Muscle of back (tissue), 3 donors: ENCODE measurements at regions not wholly inside any gene's neighbourhood (a gene's known extent, or its start where the extent isn't known, plus 50 kb on each side); places are given as distances from the start of the nearest gene placed in this dataset.
"Not testable (repeated sequence)": the region's sequence is repeated elsewhere in the genome, so short reads cannot be mapped to it uniquely, and the experiment has no call there.

Experiments
- DNase-seq, 3 donors: peaks; one replicate each; pipeline versions ENCODE4 v3.0.0 to v3.0.0-alpha.2; 2013

GRCh38 chr1:213679153-213679552 lies 308.6 kb upstream of the PROX1 start:
- no peak for DNase-seq

GRCh38 chr1:213680677-213681325 lies 307.0 kb upstream of the PROX1 start:
- DNase-seq: no peak

GRCh38 chr1:213681788-213682340 lies 305.9 kb upstream of the PROX1 start:
- no peak for DNase-seq

GRCh38 chr1:213683529-213683928 lies 304.2 kb upstream of the PROX1 start:
- DNase-seq: no peak

GRCh38 chr1:213684454-213684853 lies 303.3 kb upstream of the PROX1 start:
- no peak for DNase-seq

- peak in 2 of 3 donors; percentile 7 to 25 for DNase-seq
Observed at GRCh38 chr1:213685992-213686582, 301.7 kb upstream of the PROX1 start.

- no peak for DNase-seq
Observed at GRCh38 chr1:213686983-213687382, 300.8 kb upstream of the PROX1 start.

GRCh38 chr1:213687832-213688231 lies 299.9 kb upstream of the PROX1 start:
- DNase-seq: no peak

DNA sequence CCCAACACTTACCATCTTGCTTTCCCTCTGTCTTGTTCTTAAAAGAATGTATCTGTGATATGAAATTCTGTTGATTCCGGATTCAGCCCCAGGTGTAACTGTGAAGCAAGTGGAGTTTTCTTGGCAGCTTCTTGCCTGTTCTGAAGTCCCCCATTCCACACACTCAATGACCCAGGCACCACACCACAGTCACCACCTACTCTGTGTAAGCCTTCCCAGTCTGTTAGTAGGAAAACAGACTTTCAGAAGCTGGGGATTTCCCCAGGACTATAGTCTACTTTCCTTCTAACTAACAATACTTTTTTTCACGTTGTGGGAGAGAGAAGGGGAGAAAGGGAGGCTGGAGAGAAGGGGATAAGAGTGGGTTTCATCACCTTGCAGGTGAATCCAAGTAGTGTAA lies 299.1 kb upstream of the PROX1 start:
- DNase-seq: no peak

GRCh38 chr1:213689260-213689659 lies 298.5 kb upstream of the PROX1 start:
- DNase-seq: no peak

GRCh38 chr1:213690341-213690917 lies 297.3 kb upstream of the PROX1 start:
- no peak for DNase-seq

DNA sequence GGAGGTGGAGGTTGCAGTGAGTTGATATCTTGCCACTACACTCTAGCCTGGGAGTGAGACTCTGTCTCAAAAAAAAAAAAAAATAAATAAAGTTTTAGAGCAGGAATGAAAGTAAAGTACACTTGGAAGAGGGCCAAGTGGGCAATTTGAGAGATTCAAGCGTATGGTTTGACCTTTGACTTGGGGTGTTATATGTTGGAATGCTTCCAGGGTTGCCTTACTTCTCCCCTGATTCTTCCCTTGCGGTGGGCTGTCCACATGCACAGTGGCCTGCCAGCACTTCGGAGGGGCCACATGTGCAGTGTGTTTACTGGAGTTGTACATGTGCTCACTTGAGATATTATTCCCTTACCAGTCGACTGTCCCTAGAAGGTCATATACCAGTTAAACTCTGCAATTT lies 295.5 kb upstream of the PROX1 start:
- no peak for DNase-seq

DNA sequence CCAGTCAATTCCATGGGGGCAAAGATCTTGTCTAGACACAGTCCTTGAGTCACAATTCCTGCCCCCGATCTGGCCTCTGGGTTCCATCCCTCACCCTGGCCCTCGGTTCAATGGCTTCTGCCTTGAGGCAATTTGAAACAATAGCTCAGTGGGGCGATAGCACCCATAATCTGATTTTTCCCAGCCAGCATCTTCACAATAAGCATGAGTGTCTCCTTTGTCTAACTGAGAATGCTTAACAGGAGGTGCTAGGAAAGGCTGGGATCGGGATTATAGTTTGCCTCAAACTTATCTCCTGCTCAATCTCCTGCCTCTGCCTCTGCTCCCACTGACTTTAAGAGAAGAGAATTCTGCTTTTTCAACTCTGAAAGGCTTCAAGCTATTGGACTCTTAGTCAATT lies 293.9 kb upstream of the PROX1 start:
- no peak for DNase-seq

- DNase-seq: no peak
Observed at GRCh38 chr1:213697192-213697802, 290.5 kb upstream of the PROX1 start.

- DNase-seq: no peak
Observed at GRCh38 chr1:213698092-213698702, 289.6 kb upstream of the PROX1 start.

DNA sequence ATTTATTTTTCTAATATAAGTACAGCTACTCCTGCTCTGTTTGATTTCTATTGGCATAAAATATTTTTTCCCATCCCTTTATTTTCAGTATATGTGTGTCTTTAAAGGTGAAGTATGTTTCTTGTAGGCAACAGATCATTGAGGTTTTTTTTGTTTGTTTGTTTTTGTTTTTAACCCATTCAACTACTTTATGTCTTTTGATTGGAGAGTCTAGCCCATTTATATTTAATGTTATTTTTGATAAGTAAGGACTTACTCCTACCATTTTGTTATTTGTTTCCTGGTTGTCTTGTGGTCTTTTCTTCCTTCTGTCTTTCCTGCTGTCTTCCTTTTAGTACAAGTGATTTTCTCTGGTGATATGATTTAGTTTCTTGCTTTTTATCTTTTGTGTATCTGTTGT lies 285.1 kb upstream of the PROX1 start:
- no peak for DNase-seq

- DNase-seq: no peak
Observed at GRCh38 chr1:213704941-213705340, 282.8 kb upstream of the PROX1 start.

DNA sequence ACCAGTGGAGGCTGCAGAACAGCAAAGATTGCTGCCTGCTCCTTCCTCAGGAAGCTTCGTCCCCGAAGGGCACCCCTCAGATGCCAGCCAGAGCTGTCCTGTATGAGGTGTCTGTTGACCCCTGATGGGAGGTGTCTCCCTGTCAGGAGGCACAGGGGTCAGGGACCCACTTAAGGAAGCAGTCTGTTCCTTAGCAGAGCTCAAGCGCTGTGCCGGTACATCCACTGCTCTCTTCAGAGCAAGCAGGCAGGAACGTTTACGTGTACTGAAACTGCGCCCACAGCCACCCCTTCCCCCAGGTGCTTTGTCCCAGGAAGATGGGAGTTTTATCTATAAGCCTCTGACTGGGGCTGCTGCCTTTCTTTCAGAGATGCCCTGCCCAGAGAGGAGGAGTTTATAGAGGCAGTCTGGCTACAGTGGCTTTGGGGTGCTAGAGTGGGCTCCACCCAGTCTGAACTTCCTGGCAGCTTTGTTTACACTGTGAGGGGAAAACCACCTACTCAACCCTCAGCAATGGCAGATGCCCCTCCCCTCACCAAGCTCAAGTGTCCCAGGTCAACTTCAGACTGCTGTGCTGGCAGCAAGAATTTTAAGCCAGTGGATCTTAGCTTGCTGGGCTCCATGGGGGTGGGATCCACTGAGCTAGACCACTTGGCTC lies 275.8 kb upstream of the PROX1 start:
- DNase-seq: not testable (repeated sequence)

DNA sequence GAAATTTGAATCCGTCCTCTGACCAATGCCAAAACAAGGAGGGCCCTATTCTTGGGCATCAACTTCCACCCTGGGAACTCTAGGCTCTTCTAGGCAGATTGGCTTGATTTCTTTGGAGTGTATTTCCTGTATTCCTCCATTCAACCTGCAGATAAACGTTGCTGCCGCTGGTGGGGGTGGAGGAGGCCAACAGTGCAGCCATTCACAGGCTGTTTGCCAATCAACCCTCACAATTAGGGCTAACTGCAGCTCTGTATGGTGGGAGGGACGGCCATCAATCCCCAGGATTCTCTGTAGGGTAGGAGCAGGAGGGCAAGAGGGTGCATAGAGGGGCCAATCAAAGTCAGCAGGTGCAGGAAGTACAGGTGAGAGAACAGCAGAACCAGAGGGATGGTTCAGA lies 273.1 kb upstream of the PROX1 start:
- DNase-seq: no peak

GRCh38 chr1:213715182-213715581 lies 272.6 kb upstream of the PROX1 start:
- no peak for DNase-seq

DNA sequence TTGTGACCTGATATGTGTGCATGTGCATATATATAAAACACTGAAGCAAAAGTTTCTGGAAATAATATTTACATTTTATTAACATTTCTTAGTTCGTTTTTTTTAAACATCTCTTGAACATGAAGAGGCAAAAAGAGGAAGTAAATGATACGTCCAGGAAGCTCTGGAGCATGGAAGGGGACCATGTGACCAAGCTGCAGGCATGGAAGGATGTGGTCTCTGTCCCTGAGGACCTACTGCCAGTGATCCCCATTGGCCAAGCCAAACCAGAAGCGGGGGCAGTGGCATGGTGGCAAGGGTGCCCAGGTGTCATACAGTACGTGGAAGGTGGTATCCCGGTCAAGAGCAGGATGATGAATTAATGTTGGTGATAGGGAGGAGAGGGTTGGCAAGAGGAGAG lies 268.3 kb upstream of the PROX1 start:
- DNase-seq: no peak

GRCh38 chr1:213720032-213720431 lies 267.7 kb upstream of the PROX1 start:
- no peak for DNase-seq
